GM12864 (cell line): ENCODE measurements at regions not wholly inside any gene's neighbourhood (a gene's known extent, or its start where the extent isn't known, plus 50 kb on each side); places are given as distances from the start of the nearest gene placed in this dataset.

Source experiments
- DNase-seq: peaks from one replicate; pipeline ENCODE4 v3.0.0-alpha.2; 2011; ENCODE audit warnings: low read depth
- H3K4me3 ChIP-seq: 2 replicates; pipeline ENCODE4 v1.5.1; 2011; ENCODE audit warnings: mild to moderate bottlenecking, low read depth, low read length, control low read depth
- CTCF ChIP-seq: IDR thresholded peaks from 2 replicates; pipeline ENCODE4 v1.5.1; 2011; ENCODE audit warnings: low read depth, mild to moderate bottlenecking, moderate library complexity, low read length, control low read depth, inconsistent platforms; ENCODE audit errors: missing control alignments

DNA sequence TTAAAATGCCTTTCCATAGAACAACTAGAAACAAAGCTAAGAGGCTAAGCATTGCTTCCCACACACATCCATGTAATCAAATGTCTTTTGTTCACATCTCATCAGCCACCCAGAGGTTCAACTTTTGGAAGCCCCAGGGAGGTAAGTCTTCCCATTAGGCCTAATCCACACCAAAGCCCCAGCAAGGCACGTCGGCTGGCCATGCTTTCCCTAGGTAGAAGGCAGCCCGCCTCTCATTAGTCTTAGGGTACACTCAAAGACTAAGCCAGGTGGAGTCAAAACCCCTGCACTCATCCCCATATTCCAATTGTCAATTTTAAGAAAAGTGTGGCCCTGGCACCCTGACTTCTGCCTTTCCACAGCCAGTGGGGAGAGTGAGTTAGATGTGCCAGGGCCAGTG lies 87.9 kb downstream of the ATPSCKMT start:
- no peak for TF ChIP-seq CTCF
- no peak for DNase-seq
- H3K4me3 ChIP-seq, result no peak overlapping the region

DNA sequence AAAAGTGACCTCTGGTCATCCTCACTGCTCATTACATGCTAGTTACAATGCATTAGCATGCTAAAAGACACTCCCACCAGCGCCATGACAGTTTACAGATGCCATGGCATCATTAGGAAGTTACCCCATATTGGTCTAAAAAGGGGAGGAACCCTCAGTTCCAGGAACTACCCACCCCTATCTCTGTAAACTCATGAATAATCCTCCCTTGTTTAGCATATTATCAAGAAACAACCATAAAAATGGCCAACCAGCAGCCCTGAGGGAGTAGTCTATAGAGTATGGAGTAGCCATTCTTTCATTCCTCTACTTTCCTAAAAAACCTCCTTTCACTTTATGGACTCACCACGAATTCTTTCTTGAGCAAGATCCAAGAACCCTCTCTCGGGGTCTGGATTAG lies 89.4 kb downstream of the ATPSCKMT start:
- TF ChIP-seq CTCF, result no peak
- H3K4me3 ChIP-seq, result no peak overlapping the region
- DNase-seq, result no peak

- no peak overlapping the region for H3K4me3 ChIP-seq
- no peak for TF ChIP-seq CTCF
- no peak for DNase-seq
Observed at GRCh38 chr5:10158886-10159285, 90.8 kb downstream of the ATPSCKMT start.

DNA sequence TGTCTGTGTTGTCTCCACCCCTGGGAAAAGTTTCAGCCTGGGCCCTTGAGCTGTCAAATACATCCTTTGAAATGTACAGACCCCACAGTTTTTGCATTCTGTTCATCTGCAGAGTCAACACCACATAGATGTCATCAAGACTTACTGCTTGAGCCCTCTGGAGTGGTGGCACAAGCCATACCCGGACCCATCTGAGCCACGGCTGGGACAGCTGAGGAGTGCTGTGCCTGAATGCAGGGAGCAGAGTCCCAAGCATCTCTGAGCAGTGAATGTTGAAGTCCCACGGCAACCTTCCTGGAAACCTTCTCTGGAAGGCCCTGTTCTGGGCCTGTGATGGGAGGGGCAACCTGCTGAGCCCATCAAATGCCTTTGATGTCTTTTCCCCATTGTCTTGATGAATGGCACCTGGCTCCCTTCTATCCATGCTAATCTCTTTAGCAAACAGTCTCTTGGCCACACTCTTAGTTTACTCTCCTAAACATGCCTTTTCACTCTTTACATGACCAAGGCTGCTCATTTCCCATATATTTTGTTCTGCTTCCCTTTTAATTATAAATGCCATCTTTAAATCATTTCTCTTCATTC lies 92.5 kb downstream of the ATPSCKMT start:
- no peak overlapping the region for H3K4me3 ChIP-seq
- DNase-seq, result no peak
- TF ChIP-seq CTCF, result no peak

GRCh38 chr5:10155897-10156667 lies 93.6 kb downstream of the ATPSCKMT start:
- no peak for TF ChIP-seq CTCF
- DNase-seq, result no peak
- H3K4me3 ChIP-seq, result no peak overlapping the region

DNA sequence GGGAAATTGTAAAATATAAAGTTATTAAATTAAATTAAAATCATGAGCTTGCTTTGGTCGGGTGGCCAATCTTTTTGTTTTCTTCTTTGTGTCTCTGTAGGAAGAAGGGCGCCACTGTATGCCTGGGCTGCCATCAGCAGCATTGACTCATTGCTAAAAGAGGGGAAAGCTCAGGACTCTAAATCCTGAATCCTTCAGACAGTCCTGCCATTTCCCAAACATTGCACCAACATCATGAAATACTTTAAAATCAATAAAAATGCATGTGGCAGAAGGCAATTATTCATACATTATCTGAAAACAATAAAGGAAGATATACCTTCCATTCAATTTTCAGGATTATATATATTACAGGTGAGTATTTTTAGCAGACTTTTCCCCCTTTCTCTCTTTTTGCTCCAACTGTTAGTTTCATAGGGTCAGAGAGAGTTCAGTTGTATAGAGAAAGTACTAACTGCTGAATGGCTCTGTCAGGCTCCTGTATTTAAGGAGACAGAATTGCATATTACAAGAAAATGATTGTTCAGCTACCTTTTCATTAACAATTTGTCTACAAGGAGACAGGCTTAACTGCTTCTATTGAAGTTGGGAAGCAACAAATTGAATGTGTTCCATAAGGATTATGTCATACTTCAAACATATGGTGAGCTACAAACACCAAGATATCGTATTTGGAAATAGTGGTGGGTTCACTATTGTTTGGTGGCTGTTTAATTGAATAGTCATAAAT lies 95.7 kb downstream of the ATPSCKMT start:
- DNase-seq, result no peak
- no peak overlapping the region for H3K4me3 ChIP-seq
- no peak for TF ChIP-seq CTCF
